ENCODE measurements at regions not wholly inside any gene's neighbourhood (a gene's known extent, or its start where the extent isn't known, plus 50 kb on each side); places are given as distances from the start of the nearest gene placed in this dataset.

GRCh38 chr5:161786686-161787085, 61.2 kb upstream of the GABRA1 start:
- H3K4me1 Mint-ChIP-seq: no peaks in the 10 kb centered on the region
- H3K36me3 ChIP-seq (ENCODE audit: control insufficient read depth, insufficient read depth, low read length): no peaks in the 10 kb centered on the region

GRCh38 chr5:161790926-161791325, 57.0 kb upstream of the GABRA1 start:
- Histone ChIP-seq H3K36me3 (ENCODE audit: control insufficient read depth, insufficient read depth, low read length) (no peaks in the 10 kb centered on the region), H3K9me3 (ENCODE audit: control insufficient read depth, low read length) (no peaks in the 10 kb centered on the region), H3K4me3 (ENCODE audit: low read length) (no peak overlapping the region), H3K27ac (ENCODE audit: low read depth, low read length) (no peak overlapping the region), H3K27me3 (ENCODE audit: control insufficient read depth, insufficient read depth, low read length, poor library complexity, severe bottlenecking) (no peaks in the 10 kb centered on the region), H3K4me1 (ENCODE audit: control insufficient read depth, insufficient read depth, low read length) (no peaks in the 10 kb centered on the region), H3K9ac (ENCODE audit: extremely low read depth, low read length, poor library complexity, severe bottlenecking) (no peak overlapping the region)
- no peaks in the 10 kb centered on the region for H3K4me1 Mint-ChIP-seq
- DNase-seq: no peak
- no peaks in the 10 kb centered on the region for H3K9me3 Mint-ChIP-seq
- H3K27ac Mint-ChIP-seq: no peak overlapping the region
- H3K36me3 Mint-ChIP-seq (ENCODE audit: low read depth): no peaks in the 10 kb centered on the region
- H3K27me3 Mint-ChIP-seq (ENCODE audit: insufficient read depth): no peaks in the 10 kb centered on the region
- no peak overlapping the region for H3K4me3 Mint-ChIP-seq
- TF ChIP-seq CTCF (conservative IDR thresholded peaks at IDR 0.05): no peak

More at GRCh38 chr5:161786686-161787085, 61.2 kb upstream of the GABRA1 start:
- Histone ChIP-seq H3K4me1 (ENCODE audit: control insufficient read depth, insufficient read depth, low read length) (no peaks in the 10 kb centered on the region), H3K27me3 (ENCODE audit: control insufficient read depth, insufficient read depth, low read length, poor library complexity, severe bottlenecking) (no peaks in the 10 kb centered on the region), H3K9ac (ENCODE audit: extremely low read depth, low read length, poor library complexity, severe bottlenecking) (no peak overlapping the region), H3K4me3 (ENCODE audit: low read length) (no peak overlapping the region), H3K9me3 (ENCODE audit: control insufficient read depth, low read length) (no peaks in the 10 kb centered on the region), H3K27ac (ENCODE audit: low read depth, low read length) (no peak overlapping the region)
- 96 to 100% methylated on average over 2 to 3 of the region's 3 CpGs for WGBS, 2 experiments (ENCODE audit: insufficient coverage in 1 of 2, insufficient read length in 1 of 2)
- H3K36me3 Mint-ChIP-seq (ENCODE audit: low read depth): no peaks in the 10 kb centered on the region
- H3K27ac Mint-ChIP-seq: no peak overlapping the region
- H3K27me3 Mint-ChIP-seq (ENCODE audit: insufficient read depth): no peaks in the 10 kb centered on the region
- no peaks in the 10 kb centered on the region for H3K9me3 Mint-ChIP-seq
- no peak for DNase-seq
- no peak overlapping the region for H3K4me3 Mint-ChIP-seq
- no peak for TF ChIP-seq CTCF (conservative IDR thresholded peaks at IDR 0.05)
